PC-9 (cell line): ENCODE measurements at regions not wholly inside any gene's neighbourhood (a gene's known extent, or its start where the extent isn't known, plus 50 kb on each side); places are given as distances from the start of the nearest gene placed in this dataset.
"Not testable (repeated sequence)": the region's sequence is repeated elsewhere in the genome, so short reads cannot be mapped to it uniquely, and the experiment has no call there.

ENCODE experiments used
- CTCF ChIP-seq: fragments of 200-600 bp; sonication (generic); conservative IDR thresholded peaks from 2 replicates; pipeline ENCODE4 v1.6.1; 2017; ENCODE audit warnings: mixed run types, antibody characterized with exemption, mild to moderate bottlenecking, moderate library complexity
- EZH2 ChIP-seq: fragments of 200-600 bp; sonication (generic); IDR thresholded peaks from 2 replicates; pipeline ENCODE4 v1.8.0; 2017; ENCODE audit warnings: antibody characterized with exemption, low read depth

GRCh38 chr2:240243049-240243448 is 102.6 kb upstream of the OTOS start:
- not testable (repeated sequence) for TF ChIP-seq EZH2, CTCF
